Neural progenitor cell (in vitro differentiated cells): ENCODE measurements at regions not wholly inside any gene's neighbourhood (a gene's known extent, or its start where the extent isn't known, plus 50 kb on each side); places are given as distances from the start of the nearest gene placed in this dataset.

ENCODE experiments used
- DNase-seq: peaks from one replicate; pipeline ENCODE4 v3.0.0-alpha.2; 2016; ENCODE audit warnings: low spot score
- H2AFZ ChIP-seq: fragments of 200-600 bp; sonication (generic); replicated peaks from 2 replicates; pipeline ENCODE4 v1.6.1; 2016; ENCODE audit warnings: antibody characterized with exemption
- H3F3A ChIP-seq: fragments of 200-600 bp; sonication (generic); 2 replicates; pipeline ENCODE4 v1.6.1; 2016; ENCODE audit warnings: antibody characterized with exemption, low read depth
- H3K27ac ChIP-seq: fragments of 200-600 bp; sonication (generic); 2 replicates; pipeline ENCODE4 v1.5.1; 2016; ENCODE audit warnings: mild to moderate bottlenecking
- H3K27me3 ChIP-seq: fragments of 200-600 bp; sonication (generic); 2 replicates; pipeline ENCODE4 v1.6.1; 2016; ENCODE audit warnings: mild to moderate bottlenecking, moderate library complexity
- H3K36me3 ChIP-seq: fragments of 200-600 bp; sonication (generic); 2 replicates; pipeline ENCODE4 v1.5.1; 2016
- H3K4me1 ChIP-seq: fragments of 200-600 bp; sonication (generic); 2 replicates; pipeline ENCODE4 v1.6.1; 2016; ENCODE audit warnings: mixed run types
- H3K4me2 ChIP-seq: fragments of 200-600 bp; sonication (generic); 2 replicates; pipeline ENCODE4 v1.6.1; 2016
- H3K4me3 ChIP-seq: fragments of 200-600 bp; sonication (generic); 2 replicates; pipeline ENCODE4 v1.5.1; 2016
- H3K79me2 ChIP-seq: fragments of 200-600 bp; sonication (generic); 2 replicates; pipeline ENCODE4 v1.6.1; 2016; ENCODE audit warnings: low read depth
- H3K9ac ChIP-seq: fragments of 200-600 bp; sonication (generic); 2 replicates; pipeline ENCODE4 v1.6.1; 2016
- H3K9me3 ChIP-seq: fragments of 200-600 bp; sonication (generic); 2 replicates; pipeline ENCODE4 v1.5.1; 2016; ENCODE audit warnings: low read depth
- H4K20me1 ChIP-seq: fragments of 200-600 bp; sonication (generic); 2 replicates; pipeline ENCODE4 v1.6.1; 2016; ENCODE audit warnings: low read depth
- H3K27ac Mint-ChIP-seq: 3 replicates; pipeline ENCODE4 v1.8.0; 2021; ENCODE audit warnings: mixed read lengths
- H3K27me3 Mint-ChIP-seq: 2 replicates; pipeline ENCODE4 v1.8.0; 2022; ENCODE audit warnings: low read depth, mild to moderate bottlenecking, inconsistent platforms, moderate library complexity, mixed read lengths; ENCODE audit not compliant: insufficient read depth
- H3K36me3 Mint-ChIP-seq: 3 replicates; pipeline ENCODE4 v1.8.0; 2021; ENCODE audit warnings: mixed read lengths
- H3K4me1 Mint-ChIP-seq: 3 replicates; pipeline ENCODE4 v1.8.0; 2021; ENCODE audit warnings: mixed read lengths
- H3K4me3 Mint-ChIP-seq: 3 replicates; pipeline ENCODE4 v1.8.0; 2021; ENCODE audit warnings: mild to moderate bottlenecking, moderate library complexity, mixed read lengths
- H3K9me3 Mint-ChIP-seq: 3 replicates; pipeline ENCODE4 v1.8.0; 2020; ENCODE audit warnings: mixed read lengths
- EZH2 ChIP-seq: fragments of 200-600 bp; sonication (generic); IDR thresholded peaks from 2 replicates; pipeline ENCODE4 v1.6.1; 2017; ENCODE audit warnings: antibody characterized with exemption, mild to moderate bottlenecking, moderate library complexity
- EZH2phosphoT487 ChIP-seq: fragments of 200-600 bp; sonication (generic); IDR thresholded peaks from 2 replicates; pipeline ENCODE4 v1.6.1; 2017; ENCODE audit warnings: antibody characterized with exemption
- TF ChIP-seq, protein P1 (sequence below): fragments of 200-600 bp; sonication (generic); IDR thresholded peaks from 2 replicates; pipeline ENCODE4 v1.5.1; 2017; ENCODE audit warnings: antibody characterized with exemption, mild to moderate bottlenecking

DNA sequence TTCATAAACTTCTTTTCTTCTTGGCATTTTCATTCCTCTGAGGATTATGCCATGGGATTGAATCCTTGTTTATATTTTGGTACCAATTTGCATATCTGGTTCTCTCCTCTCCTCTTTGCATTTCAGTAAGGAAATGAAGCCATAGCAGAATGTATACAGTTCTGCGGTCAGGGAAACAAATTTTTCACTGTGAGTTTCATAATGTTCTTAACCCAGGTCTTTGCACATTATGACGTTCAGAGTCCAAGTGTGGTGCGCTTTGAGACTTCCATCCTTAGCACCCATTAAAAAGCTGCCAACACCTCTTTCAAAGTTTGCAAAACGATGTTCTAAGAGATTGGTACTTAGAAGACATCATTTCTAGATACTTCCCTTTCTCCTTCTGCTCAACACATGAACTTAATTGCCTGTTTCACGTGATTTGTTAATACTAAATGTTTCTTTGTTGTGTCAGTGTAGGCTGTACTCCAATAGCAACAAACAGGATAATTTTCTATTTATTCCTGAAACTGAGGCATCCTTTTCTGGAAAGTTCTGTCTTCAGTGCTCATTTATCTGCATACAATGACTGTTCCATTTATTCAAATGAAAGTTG is 953.1 kb upstream of the NR2F2 start:
- Histone ChIP-seq H3K27me3 (no peaks in the 10 kb centered on the region), H3K36me3 (no peaks in the 10 kb centered on the region), H3K9ac (no peak overlapping the region), H2AFZ (peak overlapping the region; percentile 26), H3K4me1 (no peaks in the 10 kb centered on the region), H3K27ac (no peak overlapping the region), H3K9me3 (no peaks in the 10 kb centered on the region), H3K79me2 (no peaks in the 10 kb centered on the region), H3K4me3 (no peak overlapping the region), H4K20me1 (no peaks in the 10 kb centered on the region), H3K4me2 (no peak overlapping the region), H3F3A (no peaks in the 10 kb centered on the region)
- Mint-ChIP-seq H3K4me1 (no peaks in the 10 kb centered on the region), H3K4me3 (no peak overlapping the region), H3K36me3 (no peaks in the 10 kb centered on the region), H3K27ac (no peak overlapping the region), H3K9me3 (no peaks in the 10 kb centered on the region), H3K27me3 (no peaks in the 10 kb centered on the region)
- no peak for DNase-seq
- TF ChIP-seq EZH2 = no peak
- TF ChIP-seq, protein P1, sequence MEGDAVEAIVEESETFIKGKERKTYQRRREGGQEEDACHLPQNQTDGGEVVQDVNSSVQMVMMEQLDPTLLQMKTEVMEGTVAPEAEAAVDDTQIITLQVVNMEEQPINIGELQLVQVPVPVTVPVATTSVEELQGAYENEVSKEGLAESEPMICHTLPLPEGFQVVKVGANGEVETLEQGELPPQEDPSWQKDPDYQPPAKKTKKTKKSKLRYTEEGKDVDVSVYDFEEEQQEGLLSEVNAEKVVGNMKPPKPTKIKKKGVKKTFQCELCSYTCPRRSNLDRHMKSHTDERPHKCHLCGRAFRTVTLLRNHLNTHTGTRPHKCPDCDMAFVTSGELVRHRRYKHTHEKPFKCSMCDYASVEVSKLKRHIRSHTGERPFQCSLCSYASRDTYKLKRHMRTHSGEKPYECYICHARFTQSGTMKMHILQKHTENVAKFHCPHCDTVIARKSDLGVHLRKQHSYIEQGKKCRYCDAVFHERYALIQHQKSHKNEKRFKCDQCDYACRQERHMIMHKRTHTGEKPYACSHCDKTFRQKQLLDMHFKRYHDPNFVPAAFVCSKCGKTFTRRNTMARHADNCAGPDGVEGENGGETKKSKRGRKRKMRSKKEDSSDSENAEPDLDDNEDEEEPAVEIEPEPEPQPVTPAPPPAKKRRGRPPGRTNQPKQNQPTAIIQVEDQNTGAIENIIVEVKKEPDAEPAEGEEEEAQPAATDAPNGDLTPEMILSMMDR = no peak
- no peak for TF ChIP-seq EZH2phosphoT487

DNA sequence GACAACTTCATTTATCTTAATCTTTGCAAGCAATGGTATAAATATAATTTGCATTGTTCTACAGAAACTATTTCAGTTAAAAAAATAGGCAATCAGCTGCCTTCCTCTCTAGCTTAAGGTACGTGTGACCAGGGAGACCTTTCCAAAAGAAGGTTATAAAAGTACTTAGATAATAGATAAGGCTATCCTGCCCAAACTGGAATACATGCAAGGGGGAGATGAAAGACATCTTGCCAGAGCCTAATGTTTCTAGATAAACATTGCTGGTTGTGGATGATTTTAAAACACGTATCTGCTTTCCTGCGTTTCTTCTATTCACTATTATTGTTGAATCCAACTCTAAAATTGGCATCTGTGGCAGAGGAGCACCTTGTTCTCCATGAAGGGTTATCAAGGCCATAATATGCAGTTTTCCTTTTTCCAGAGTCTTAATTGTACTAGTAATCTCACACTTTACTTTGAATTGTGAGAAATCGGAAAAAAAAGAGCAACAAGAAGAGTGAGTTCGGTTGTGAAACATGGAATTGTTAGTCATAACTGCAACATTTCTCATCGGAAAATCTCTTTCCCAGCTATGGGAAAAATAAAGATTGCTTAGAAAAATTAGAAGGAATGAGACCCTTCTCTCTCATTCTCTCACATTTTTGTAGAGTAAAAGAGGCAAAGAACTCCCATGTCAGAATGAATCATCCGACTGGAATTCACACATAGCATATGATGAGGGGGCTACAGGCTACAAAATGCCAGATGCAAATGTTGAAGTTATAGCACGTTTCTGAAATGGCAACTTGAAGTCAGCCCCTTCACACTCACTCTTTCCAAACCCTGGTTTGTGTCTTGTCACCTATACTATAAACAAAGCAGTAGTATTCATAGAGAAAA is 936.1 kb upstream of the NR2F2 start:
- Mint-ChIP-seq H3K36me3 (no peaks in the 10 kb centered on the region), H3K4me3 (no peak overlapping the region), H3K4me1 (peaks cover 6% of the 10 kb centered on the region), H3K27ac (no peak overlapping the region), H3K9me3 (peaks cover 3% of the 10 kb centered on the region), H3K27me3 (no peaks in the 10 kb centered on the region)
- Histone ChIP-seq H3K36me3 (no peaks in the 10 kb centered on the region), H4K20me1 (no peaks in the 10 kb centered on the region), H3K27ac (no peak overlapping the region), H3K4me2 (no peak overlapping the region), H3F3A (no peaks in the 10 kb centered on the region), H3K9ac (no peak overlapping the region), H3K27me3 (no peaks in the 10 kb centered on the region), H2AFZ (peak overlapping the region; percentile 78), H3K9me3 (no peaks in the 10 kb centered on the region), H3K4me3 (no peak overlapping the region), H3K4me1 (peaks cover 7% of the 10 kb centered on the region), H3K79me2 (no peaks in the 10 kb centered on the region)
- DNase-seq = no peak
- TF ChIP-seq EZH2 (no peak), EZH2phosphoT487 (no peak)
- TF ChIP-seq, protein P1 = no peak

DNA sequence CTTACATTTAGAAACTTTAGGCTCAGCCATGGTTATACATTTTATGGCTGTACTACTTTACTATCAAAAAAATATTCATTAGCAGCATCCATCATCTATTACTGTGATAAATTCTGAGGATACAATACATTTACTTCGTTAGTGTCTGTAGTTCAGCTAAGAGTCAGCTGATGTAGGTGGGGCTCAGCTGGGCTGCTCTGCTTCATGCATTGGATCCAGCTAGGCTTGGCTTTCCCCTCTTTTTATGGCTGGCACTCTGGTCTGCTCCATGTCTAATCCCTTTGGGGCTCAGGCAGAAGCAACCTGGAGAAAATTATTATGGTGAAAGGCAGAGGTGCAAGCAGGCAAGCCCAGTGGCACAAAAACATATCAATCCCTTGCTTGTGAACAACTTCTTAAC is 930.1 kb upstream of the NR2F2 start:
- Histone ChIP-seq H3F3A (no peaks in the 10 kb centered on the region), H4K20me1 (no peaks in the 10 kb centered on the region), H3K4me3 (no peak overlapping the region), H3K27me3 (no peaks in the 10 kb centered on the region), H3K9ac (no peak overlapping the region), H3K36me3 (no peaks in the 10 kb centered on the region), H3K27ac (no peak overlapping the region), H3K4me1 (no peaks in the 10 kb centered on the region), H3K9me3 (no peaks in the 10 kb centered on the region), H3K79me2 (no peaks in the 10 kb centered on the region), H3K4me2 (no peak overlapping the region), H2AFZ (no peak overlapping the region)
- Mint-ChIP-seq H3K4me1 (no peaks in the 10 kb centered on the region), H3K27ac (no peak overlapping the region), H3K27me3 (no peaks in the 10 kb centered on the region), H3K36me3 (no peaks in the 10 kb centered on the region), H3K4me3 (no peak overlapping the region), H3K9me3 (no peaks in the 10 kb centered on the region)
- TF ChIP-seq, protein P1 = no peak
- no peak for TF ChIP-seq EZH2phosphoT487
- DNase-seq = no peak
